Endothelial cell of umbilical vein (primary cell): ENCODE measurements at regions not wholly inside any gene's neighbourhood (a gene's known extent, or its start where the extent isn't known, plus 50 kb on each side); places are given as distances from the start of the nearest gene placed in this dataset.

ENCODE experiments used
- BruUV-seq: library from RNA; stranded (reverse); fragments of 400-500 nt; replicated peaks from 2 replicates; lab custom pipeline; 2021; lab: Mats Ljungman, UMichigan
- CTCF ChIA-PET: fragments of 300-600, 350-600 bp; sonication (Branson Sonifier 250); formaldehyde crosslinking; loops from one replicate; lab custom pipeline; 2021; ENCODE audit warnings: antibody characterized with exemption, inconsistent platforms; lab: Charles Lee
- POLR2A ChIA-PET: fragments of 300-600, 350-600 bp; sonication (Branson Sonifier 250); formaldehyde crosslinking; loops from one replicate; lab custom pipeline; 2021; ENCODE audit warnings: antibody characterized with exemption, inconsistent platforms; lab: Charles Lee
- DNase-seq: peaks from one replicate; pipeline ENCODE4 v3.0.0-alpha.2; 2011; ENCODE audit warnings: low read depth, low spot score
- FAIRE-seq: peaks from 2 replicates; lab custom pipeline; 2011; peaks lifted over from hg19 to GRCh38; lab: Jason Lieb, UNC
- H2AFZ ChIP-seq: 2 replicates; pipeline ENCODE4 v1.6.0; 2012; ENCODE audit warnings: low read depth, low read length, control low read depth, inconsistent platforms
- H3K27ac ChIP-seq: 2 replicates; pipeline ENCODE4 v1.5.1; 2011; ENCODE audit warnings: low read depth, mild to moderate bottlenecking, control low read depth, low read length, moderate library complexity; ENCODE audit not compliant: insufficient read depth
- H3K27me3 ChIP-seq, 2 experiments: 2 replicates each; pipeline versions ENCODE4 v1.6.0 to v1.6.1; 2011; ENCODE audit warnings: low read length in 2 of 2, mixed read lengths in 1 of 2; ENCODE audit not compliant: control insufficient read depth in 2 of 2, insufficient read depth in 2 of 2
- H3K36me3 ChIP-seq, 2 experiments: 2 replicates in 1 of 2; 3 replicates in 1 of 2; pipeline ENCODE4 v1.5.1; 2011; ENCODE audit warnings: low read length in 2 of 2, mild to moderate bottlenecking in 1 of 2, moderate library complexity in 1 of 2; ENCODE audit not compliant: control insufficient read depth in 2 of 2, insufficient read depth in 2 of 2; ENCODE audit errors: extremely low read depth in 1 of 2
- H3K4me1 ChIP-seq: 3 replicates; pipeline ENCODE4 v1.5.1; 2011; ENCODE audit warnings: mild to moderate bottlenecking, low read length; ENCODE audit not compliant: control insufficient read depth, insufficient read depth; ENCODE audit errors: extremely low read depth
- H3K4me2 ChIP-seq: 2 replicates; pipeline ENCODE4 v1.6.1; 2011; ENCODE audit warnings: low read length, control low read depth, mixed read lengths; ENCODE audit not compliant: insufficient read depth
- H3K4me3 ChIP-seq, 3 experiments: fragments of 200-600 bp in 1 of 3; sonication (generic), shearing (Covaris generic) in 1 of 3; replicated peaks in 1 of 3; 2 replicates each; pipeline ENCODE4 v1.5.1; 2011 to 2016; ENCODE audit warnings: control low read depth in 3 of 3, low read length in 3 of 3, mild to moderate bottlenecking in 2 of 3, inconsistent platforms in 1 of 3, low read depth in 1 of 3, moderate library complexity in 1 of 3; ENCODE audit not compliant: insufficient read depth in 1 of 3
- H3K79me2 ChIP-seq: 2 replicates; pipeline ENCODE4 v1.6.0; 2012; ENCODE audit warnings: low read length, inconsistent platforms; ENCODE audit not compliant: control insufficient read depth, insufficient read depth
- H3K9ac ChIP-seq: replicated peaks from 2 replicates; pipeline ENCODE3; 2011; ENCODE audit warnings: low read length, control low read depth; ENCODE audit not compliant: insufficient read depth; ENCODE audit errors: extremely low read depth
- H3K9me1 ChIP-seq: replicated peaks from 3 replicates; pipeline ENCODE4 v1.6.0; 2011; ENCODE audit warnings: mild to moderate bottlenecking, low read length; ENCODE audit not compliant: control insufficient read depth, insufficient read depth; ENCODE audit errors: extremely low read depth
- H3K9me3 ChIP-seq: replicated peaks from 2 replicates; pipeline ENCODE4 v1.5.1; 2012; ENCODE audit warnings: low read length, inconsistent platforms; ENCODE audit not compliant: control insufficient read depth, insufficient read depth
- H4K20me1 ChIP-seq: replicated peaks from 2 replicates; pipeline ENCODE3; 2011; ENCODE audit warnings: mild to moderate bottlenecking, low read length; ENCODE audit not compliant: control insufficient read depth, insufficient read depth; ENCODE audit errors: extremely low read depth
- EZH2 ChIP-seq: IDR thresholded peaks from 2 replicates; pipeline ENCODE4 v1.6.1; 2012; ENCODE audit warnings: borderline replicate concordance, low read depth, mild to moderate bottlenecking, moderate library complexity, low read length, inconsistent platforms; ENCODE audit not compliant: severe bottlenecking
- FOS ChIP-seq: IDR thresholded peaks from 2 replicates; pipeline ENCODE4 v1.6.1; 2011; ENCODE audit warnings: mild to moderate bottlenecking, low read length, moderate library complexity, borderline replicate concordance; ENCODE audit not compliant: insufficient read depth
- GATA2 ChIP-seq: IDR thresholded peaks from 2 replicates; pipeline ENCODE4 v1.7.0; 2011; ENCODE audit warnings: low read depth, mild to moderate bottlenecking, moderate library complexity, mixed read lengths, low read length; ENCODE audit not compliant: insufficient read length, insufficient read depth
- JUN ChIP-seq: IDR thresholded peaks from 2 replicates; pipeline ENCODE4 v1.6.1; 2011; ENCODE audit warnings: borderline replicate concordance, low read depth; ENCODE audit not compliant: insufficient read length, insufficient read depth
- MYC ChIP-seq: IDR thresholded peaks from one replicate; pipeline ENCODE4 v1.6.1; 2011; ENCODE audit warnings: mild to moderate bottlenecking, low read depth, low read length
- POLR2A ChIP-seq: IDR thresholded peaks from 2 replicates; pipeline ENCODE4 v1.6.1; 2012; ENCODE audit warnings: low read depth, mild to moderate bottlenecking, control low read depth, low read length
- POLR2AphosphoS5 ChIP-seq: IDR thresholded peaks from 2 replicates; pipeline ENCODE4 v1.6.1; 2012; ENCODE audit warnings: low read depth, mild to moderate bottlenecking, control low read depth, low read length, moderate library complexity; ENCODE audit not compliant: insufficient read depth
- dilution Hi-C: fragments of 300-500 bp; cut with MboI; formaldehyde crosslinking; loops from one replicate; pipeline ENCODE4 v1.15.0; 2019; ENCODE audit warnings: low sequenced_read_pairs; ENCODE audit not compliant: extremely low pct_ligation_motif_present
- intact Hi-C: fragments of 100-400 bp; cut with micrococcal nuclease; formaldehyde crosslinking; loops from one replicate; pipeline ENCODE4 v1.10.0; 2022
- TF ChIP-seq, protein P1 (sequence below), 2 donors: IDR thresholded peaks; 1 replicate in 1 of 2; 2 replicates in 1 of 2; pipeline ENCODE4 v1.5.1; 2011; ENCODE audit warnings: low read length in 2 of 2, mild to moderate bottlenecking in 2 of 2, moderate library complexity in 2 of 2, control low read depth in 1 of 2, inconsistent platforms in 1 of 2, low read depth in 1 of 2; ENCODE audit not compliant: insufficient read depth in 1 of 2; ENCODE audit errors: extremely low read depth in 1 of 2
- TF ChIP-seq, protein P2 (sequence below): IDR thresholded peaks from 2 replicates; pipeline ENCODE4 v1.6.1; 2011; ENCODE audit not compliant: insufficient read depth, insufficient read length

DNA sequence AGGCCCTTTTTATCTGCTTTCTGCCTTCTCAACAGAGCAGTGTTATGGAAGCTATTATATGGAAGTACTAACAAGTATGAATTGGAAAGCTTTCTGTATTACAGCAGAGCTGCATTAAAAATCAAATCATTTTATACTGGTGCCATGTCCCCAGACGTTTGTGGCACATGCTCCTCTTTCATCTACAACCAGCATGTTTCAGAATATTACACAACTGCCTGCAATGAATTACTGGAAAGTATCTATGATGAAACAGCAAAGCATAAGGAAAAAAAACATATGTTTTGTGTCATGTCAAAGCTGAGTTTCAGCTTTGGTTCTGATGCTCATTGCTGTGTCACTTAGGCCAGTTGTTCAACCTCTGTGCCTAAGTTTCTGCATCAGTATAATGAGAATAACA, 576.8 kb downstream of the GBA3 start:
- dilution Hi-C loops: no loop called here
- BruUV-seq: no TSS peak
- Histone ChIP-seq H3K9ac (no peak overlapping the region), H3K4me1 (no peaks in the 10 kb centered on the region), H3K27ac (no peak overlapping the region), H3K27me3 (no peaks in the 10 kb centered on the region), H3K9me1 (no peaks in the 10 kb centered on the region), H3K4me3 (no peak overlapping the region), H2AFZ (no peak overlapping the region), H3K9me3 (peaks cover 2% of the 10 kb centered on the region), H3K36me3 (no peaks in the 10 kb centered on the region), H3K4me2 (no peak overlapping the region), H4K20me1 (no peaks in the 10 kb centered on the region), H3K79me2 (no peaks in the 10 kb centered on the region)
- DNase-seq (no peak), FAIRE-seq (no peak)
- POLR2A ChIA-PET: no interaction called here
- CTCF ChIA-PET: no interaction called here
- TF ChIP-seq MYC: no peak
- TF ChIP-seq, protein P1, sequence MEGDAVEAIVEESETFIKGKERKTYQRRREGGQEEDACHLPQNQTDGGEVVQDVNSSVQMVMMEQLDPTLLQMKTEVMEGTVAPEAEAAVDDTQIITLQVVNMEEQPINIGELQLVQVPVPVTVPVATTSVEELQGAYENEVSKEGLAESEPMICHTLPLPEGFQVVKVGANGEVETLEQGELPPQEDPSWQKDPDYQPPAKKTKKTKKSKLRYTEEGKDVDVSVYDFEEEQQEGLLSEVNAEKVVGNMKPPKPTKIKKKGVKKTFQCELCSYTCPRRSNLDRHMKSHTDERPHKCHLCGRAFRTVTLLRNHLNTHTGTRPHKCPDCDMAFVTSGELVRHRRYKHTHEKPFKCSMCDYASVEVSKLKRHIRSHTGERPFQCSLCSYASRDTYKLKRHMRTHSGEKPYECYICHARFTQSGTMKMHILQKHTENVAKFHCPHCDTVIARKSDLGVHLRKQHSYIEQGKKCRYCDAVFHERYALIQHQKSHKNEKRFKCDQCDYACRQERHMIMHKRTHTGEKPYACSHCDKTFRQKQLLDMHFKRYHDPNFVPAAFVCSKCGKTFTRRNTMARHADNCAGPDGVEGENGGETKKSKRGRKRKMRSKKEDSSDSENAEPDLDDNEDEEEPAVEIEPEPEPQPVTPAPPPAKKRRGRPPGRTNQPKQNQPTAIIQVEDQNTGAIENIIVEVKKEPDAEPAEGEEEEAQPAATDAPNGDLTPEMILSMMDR (IDR thresholded peaks at IDR 0.05; ENCODE audit: extremely low read depth in 1 of 2, insufficient read depth in 1 of 2, low read depth in 1 of 2, low read length in 2 of 2): no peak
- no peak for TF ChIP-seq POLR2AphosphoS5
- no peak for TF ChIP-seq GATA2
- no peak for TF ChIP-seq EZH2
- no peak for TF ChIP-seq POLR2A
- TF ChIP-seq JUN: no peak
- TF ChIP-seq, protein P2, sequence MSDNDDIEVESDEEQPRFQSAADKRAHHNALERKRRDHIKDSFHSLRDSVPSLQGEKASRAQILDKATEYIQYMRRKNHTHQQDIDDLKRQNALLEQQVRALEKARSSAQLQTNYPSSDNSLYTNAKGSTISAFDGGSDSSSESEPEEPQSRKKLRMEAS: no peak
- no peak for TF ChIP-seq FOS
- intact Hi-C loops: no loop called here
